ENCODE measurements at regions not wholly inside any gene's neighbourhood (a gene's known extent, or its start where the extent isn't known, plus 50 kb on each side); places are given as distances from the start of the nearest gene placed in this dataset.

DNA sequence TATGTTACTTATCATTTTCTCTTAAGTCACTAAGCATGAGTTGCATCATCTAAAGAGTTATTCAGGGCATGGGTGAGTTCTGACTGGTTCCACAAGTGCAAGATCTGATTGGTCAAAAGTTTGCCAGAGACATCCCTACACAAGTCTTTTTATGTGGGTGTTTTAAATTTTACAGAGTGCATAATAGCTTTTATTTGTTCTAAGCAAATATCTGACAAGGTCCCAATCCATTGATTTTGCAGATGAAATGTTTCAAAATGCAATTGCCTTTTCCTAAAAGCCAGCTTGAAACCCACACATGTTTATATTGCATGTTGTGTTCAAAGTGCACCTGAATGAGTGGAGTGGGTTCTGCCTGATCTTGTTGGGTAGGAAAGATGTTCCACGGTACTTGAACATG lies 101.7 kb upstream of the PAX6 start:
- in situ Hi-C loops (cut with MboI; ENCODE audit: low sequenced_read_pairs), result no loop called here

DNA sequence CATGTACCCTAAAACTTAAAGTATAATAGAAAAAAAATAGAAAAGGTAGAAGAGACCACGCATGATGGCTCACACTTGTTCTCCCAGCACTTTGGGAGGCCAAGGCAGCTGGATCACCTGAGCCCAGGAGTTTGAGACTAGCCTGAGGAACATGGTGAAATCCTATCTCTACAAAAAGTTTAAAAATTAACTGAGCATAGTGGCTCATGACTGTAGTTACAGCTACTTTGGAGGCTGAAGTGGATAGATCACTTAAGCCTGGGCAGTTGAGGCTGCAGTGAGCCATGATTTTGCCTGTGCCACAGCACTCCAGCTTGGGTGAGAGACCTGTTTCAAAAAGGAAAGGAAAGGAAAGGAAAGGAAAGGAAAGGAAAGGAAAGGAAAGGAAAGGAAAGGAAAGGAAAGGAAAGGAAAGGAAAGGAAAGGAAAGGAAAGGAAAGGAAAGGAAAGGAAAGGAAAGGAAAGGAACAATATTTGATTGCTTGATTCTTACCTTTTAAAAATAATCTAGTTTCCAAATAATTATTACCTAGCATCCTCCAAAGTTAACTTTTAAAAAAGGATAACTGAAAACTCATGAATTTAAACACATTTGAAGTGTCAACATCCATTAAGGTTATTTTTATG lies 99.9 kb upstream of the PAX6 start:
- in situ Hi-C loops (cut with MboI; ENCODE audit: low sequenced_read_pairs), result no loop called here

DNA sequence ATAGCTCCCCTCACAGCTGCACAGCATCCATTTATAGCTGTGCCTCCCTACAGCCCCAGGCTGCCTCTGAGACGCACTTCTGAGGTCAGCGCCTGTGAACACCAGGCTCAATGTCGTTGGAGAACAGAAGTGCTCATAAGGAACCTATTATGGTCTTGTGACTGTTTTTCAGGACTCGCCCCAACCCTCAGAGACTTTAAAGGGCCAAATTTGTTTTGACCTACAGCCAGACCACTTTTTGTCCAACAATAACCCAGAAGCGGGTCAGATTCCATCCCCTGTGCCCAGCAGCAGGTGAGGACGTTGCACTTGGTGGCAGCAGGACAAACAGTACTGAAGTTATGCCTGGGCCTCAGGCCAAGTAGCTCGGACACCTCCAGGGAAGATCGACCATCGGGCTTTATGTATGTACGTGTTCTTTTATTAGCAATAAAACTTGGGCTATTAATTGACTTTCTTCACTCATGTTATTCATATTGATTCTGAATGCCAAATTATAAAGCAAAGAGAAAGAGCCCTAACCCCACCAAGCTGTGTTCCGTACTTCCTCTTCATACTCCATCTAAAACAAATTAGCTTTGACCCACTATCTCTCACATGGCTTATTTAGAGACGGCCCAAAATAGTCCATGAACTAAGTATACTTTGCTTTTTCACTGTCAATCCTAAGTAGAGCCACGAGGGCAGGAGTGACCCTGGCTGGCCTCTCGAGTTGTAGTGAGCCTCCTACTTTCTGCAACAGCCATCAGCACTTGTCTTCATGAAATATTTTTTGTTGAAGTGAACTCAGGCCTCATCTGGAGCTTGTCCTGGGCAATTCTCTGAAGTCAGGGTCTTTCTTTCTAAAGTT lies 92.3 kb upstream of the PAX6 start:
- in situ Hi-C loops (cut with MboI; ENCODE audit: low sequenced_read_pairs), result no loop called here

DNA sequence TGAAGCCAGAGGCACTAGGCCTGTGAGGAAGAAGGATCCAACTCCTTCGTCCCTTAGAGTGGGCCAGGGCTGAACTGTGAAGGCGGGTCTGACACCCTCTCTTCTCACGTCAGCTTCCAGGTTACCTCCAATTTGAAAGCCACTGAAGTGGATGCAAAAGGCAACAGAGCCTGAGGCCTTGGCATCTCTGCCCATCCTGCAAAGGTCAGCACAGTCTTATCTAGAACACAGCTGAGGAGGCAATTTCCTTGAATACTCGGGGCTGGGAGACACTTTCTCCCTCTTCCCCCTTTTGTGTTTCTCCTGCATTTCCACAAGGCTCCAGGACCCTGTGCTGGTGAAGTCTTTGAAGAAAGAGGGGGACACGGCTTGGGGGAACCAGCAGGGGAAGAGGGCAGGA lies 91.6 kb upstream of the PAX6 start:
- in situ Hi-C loops (cut with MboI; ENCODE audit: low sequenced_read_pairs), result no loop called here

DNA sequence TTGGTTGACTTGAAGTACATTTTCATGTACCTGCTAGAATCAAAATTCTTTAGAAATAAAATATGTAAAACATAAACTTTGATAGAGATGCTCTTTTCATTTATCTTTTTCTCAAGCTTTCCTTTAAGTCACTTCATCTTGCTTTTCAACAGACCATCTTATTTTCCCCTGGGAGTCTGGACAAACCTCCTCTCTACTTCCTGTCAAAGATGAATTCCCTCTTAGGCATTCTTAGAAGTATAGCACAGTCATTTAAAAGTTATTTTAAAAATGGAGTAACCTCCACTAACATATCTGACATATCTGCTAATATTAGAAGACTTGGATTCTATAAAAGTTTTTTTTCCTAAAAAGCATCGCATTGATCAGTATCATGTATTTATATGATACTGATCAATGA lies 84.8 kb upstream of the PAX6 start:
- in situ Hi-C loops (cut with MboI; ENCODE audit: low sequenced_read_pairs), result no loop called here

DNA sequence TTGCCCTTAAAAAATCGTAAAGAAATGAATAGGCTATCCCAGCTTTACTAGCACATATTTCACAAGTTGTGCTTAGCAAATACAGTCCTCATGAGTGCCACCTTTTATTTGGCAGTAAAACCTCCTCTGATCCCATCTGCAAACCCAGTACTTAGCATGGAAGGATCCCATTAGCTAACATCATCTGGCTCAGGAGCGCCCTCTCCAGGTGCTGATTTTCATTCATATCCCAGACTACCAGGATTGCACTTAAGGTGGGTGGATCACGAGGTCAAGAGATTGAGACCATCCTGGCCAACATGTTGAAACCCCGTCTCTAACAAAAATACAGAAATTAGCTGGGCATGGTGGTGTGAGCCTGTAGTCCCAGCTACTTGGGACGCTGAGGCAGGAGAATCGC lies 76.1 kb upstream of the PAX6 start:
- in situ Hi-C loops (cut with MboI; ENCODE audit: low sequenced_read_pairs), result no loop called here

DNA sequence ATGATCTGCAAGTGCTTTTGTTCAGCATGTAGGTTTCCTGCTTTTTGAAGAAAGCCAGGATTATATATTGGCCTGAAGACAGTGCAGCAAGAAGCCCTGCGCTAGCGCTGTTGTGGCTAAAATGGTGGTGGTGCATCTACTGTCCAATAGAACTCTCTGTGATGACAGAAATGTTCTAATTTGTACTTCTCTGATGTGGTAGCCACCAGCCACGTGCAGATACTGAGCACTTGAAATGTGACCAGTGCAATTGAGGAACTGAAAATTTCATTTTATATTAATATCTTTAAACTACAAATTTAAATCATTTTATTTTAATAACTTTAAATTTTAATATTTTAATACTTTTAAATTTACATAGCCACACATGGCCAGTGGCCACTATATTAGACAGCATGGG lies 73.0 kb upstream of the PAX6 start:
- in situ Hi-C loops (cut with MboI; ENCODE audit: low sequenced_read_pairs), result no loop called here

DNA sequence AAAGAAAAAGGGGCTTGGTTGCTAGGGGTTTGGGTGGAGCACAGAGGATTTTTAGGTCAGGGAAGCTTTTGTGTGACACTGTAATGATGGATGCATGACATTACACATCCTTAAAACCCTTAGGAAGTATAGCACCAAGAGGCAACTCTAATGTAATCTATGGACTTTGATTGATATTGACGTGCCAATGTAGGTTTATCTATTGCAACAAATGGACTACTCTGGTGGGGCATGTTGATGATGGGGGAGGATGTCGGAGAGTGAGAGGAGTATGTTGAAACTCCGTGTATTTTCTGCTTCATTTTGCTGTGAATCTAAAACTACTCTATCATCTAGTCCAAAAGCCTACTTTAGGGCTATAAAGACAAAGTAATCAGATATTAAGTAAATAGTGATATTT lies 72.3 kb upstream of the PAX6 start:
- in situ Hi-C loops (cut with MboI; ENCODE audit: low sequenced_read_pairs), result no loop called here

DNA sequence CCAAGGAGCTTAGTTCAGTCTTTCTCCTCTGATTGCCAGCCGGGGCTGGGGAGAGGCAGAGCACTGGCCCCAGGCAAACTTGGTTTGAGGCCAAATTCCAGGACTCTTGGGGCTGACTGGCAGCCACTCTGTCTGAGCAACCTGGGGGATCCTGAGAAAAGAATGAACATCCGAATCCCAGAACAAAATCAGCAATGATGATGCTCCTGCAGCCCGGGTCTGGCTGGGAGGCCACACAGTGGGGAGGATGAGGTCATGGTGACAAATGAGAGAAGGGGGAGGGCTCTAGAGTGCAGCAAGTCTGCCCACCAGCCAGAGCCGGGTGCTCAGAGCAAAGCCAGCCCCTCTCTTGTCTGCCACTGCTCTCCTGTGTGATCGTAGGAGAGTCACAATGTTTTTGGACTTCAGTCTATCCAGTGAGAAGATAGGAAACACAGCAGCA lies 71.8 kb upstream of the PAX6 start:
- in situ Hi-C loops (cut with MboI; ENCODE audit: low sequenced_read_pairs), result no loop called here

DNA sequence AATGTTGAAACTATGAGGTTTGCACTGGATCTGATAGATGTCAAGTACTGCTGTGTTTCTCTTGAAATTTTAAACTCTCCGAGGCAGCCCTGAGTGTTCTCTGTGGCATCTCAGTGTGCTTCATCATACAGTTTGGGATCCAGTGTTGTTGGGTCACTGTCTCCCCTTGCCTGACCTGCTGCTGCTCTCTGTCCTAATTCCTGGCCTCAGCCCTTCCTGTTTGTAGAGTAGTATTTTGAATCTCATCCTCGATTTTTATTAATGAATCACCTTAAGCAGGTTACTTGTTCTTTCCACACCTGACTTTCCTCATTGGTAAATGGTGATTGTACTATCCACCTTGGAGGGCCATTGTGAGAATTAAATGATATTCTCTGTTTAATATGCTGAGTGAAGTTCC lies 70.7 kb upstream of the PAX6 start:
- in situ Hi-C loops (cut with MboI; ENCODE audit: low sequenced_read_pairs), result no loop called here

DNA sequence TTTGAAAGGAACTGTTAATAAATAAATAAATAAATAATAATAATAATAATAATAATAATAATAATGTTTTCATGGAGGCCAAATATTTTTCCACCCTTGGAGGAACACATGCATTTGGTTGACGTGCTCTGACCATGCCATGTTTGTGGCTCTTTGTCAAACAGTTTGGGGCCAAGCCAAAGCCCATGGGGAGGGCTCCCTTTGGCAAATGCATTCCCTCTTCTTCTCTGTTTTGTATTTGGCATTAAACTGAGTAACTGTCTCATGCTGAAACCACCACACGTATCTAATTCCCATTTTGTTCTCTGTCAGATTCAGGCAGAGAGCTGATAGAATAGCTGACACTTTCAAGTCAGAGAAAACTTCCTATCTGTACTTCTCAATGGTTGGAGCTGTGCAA lies 68.6 kb upstream of the PAX6 start:
- in situ Hi-C loops (cut with MboI; ENCODE audit: low sequenced_read_pairs), result no loop called here

DNA sequence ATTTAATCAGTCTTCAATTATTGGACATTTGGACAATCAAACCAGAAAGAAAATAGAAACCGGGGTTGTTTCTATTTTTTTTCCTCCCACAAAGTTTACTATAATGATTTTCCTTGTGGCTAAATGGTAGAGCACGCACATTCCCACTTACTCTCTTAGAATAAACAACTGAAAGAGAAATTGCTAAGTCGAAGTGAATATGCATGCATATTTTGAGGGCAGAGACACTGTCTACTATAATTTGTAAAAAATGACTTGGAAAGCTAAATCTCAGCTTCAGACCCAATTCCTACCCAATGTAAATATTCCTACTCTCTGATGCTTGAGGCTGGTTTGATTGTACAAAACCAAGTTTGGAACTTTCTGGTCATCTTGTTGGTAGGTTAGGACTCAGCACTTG lies 66.7 kb upstream of the PAX6 start:
- in situ Hi-C loops (cut with MboI; ENCODE audit: low sequenced_read_pairs), result no loop called here

DNA sequence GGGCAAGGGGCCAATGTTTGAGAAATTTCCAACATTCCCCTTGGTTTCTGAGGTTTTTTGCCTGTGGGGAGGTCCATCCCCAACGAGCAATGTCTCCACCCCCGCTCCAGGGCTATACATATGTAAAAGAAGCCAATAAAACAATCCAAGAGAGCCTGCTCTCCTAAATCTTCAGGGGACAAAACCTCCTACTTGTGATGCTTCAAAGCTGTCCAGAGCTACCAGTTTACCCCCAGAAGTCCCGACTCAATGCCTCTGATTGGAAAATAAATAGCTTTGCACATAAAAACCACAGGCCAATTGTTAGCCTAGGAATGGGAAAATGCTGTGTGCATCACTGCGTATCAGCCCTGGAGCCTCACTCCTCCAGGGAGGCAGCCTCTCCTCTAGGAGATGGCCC lies 66.0 kb upstream of the PAX6 start:
- in situ Hi-C loops (cut with MboI; ENCODE audit: low sequenced_read_pairs), result no loop called here

DNA sequence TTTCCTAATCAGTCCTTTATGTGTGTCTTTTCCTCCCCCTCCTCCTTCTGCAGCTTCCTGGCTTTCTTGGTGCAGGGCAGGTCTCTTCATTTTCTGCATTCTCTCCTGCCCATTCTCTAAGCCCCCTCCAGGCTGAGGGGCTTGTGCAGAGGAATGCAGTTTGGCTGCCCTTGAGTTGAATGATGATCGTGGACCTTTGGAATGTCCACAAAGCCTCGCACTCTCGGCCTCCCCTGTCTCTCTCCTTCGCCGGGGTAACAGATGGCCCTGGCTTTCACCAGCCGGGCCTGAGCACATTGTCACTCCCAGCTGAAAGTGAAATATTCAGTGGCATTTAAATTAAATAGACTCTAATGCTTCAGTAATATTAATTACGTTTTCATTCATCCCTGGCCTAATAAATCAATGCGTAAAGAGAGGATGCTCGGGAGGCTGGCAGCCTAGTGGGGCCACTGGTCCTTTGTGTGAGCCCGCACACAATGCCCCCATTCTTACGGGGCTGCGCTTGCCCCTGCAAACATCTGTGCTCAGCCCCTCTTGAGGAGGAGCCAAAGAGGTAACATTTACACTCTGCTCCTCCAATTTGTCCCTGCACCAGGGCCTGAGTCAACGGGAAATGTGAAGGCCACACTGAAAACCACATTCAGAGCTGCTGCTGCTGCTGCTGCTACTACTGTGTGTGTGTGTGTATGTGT lies 64.9 kb upstream of the PAX6 start:
- in situ Hi-C loops (cut with MboI; ENCODE audit: low sequenced_read_pairs), result no loop called here

DNA sequence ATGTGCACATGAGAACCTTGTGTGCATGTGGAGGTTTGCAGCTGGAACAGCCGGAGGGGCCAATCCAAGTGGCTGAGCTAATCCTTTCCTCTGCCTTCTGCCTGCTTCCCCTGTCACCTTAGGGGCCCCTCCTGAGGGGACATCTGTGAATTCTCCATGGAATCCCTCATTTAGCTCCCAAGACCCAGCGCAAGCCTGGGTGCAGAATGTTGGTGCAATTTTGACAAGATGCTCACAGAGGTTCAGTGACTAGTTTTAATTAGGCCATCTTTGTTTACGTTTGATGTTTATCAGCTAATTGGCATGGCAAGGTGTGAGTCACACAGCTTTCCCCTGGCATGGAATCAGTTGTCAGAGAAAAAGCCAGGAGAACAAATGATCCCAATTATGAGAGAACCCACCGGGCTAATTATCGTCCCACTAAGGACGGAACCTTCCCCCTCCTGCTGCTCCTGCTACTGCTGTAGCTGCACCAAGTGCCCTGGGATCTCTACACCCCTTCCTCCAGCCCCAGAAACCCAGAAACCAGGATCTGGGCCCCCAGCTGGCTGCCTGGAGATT lies 63.6 kb upstream of the PAX6 start:
- in situ Hi-C loops (cut with MboI; ENCODE audit: low sequenced_read_pairs), result loop anchor here (25.0 kb wide), 2 partner anchors 288 to 487 kb away; no protein-coding TSS in a partner anchor

DNA sequence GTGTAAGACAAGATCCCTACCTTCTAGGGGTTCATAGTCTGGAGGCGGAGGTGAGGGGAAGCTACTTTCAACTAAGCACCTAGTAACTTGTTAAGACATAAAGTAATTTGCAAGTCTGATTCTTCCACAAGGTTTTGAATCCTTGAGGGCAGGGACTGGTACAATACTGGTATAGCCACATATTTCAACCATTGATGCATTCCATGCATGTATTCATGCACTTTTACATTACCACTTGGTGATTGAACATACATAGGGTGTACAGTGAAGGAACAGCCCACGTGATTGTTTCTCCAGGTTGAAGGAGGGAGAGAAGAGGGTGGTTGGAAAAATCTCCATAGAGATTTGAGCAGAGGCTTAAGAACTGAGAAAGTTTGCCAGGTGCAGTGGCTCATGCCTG lies 62.0 kb upstream of the PAX6 start:
- in situ Hi-C loops (cut with MboI; ENCODE audit: low sequenced_read_pairs), result loop anchor here (25.0 kb wide), 2 partner anchors 289 to 486 kb away; no protein-coding TSS in a partner anchor

DNA sequence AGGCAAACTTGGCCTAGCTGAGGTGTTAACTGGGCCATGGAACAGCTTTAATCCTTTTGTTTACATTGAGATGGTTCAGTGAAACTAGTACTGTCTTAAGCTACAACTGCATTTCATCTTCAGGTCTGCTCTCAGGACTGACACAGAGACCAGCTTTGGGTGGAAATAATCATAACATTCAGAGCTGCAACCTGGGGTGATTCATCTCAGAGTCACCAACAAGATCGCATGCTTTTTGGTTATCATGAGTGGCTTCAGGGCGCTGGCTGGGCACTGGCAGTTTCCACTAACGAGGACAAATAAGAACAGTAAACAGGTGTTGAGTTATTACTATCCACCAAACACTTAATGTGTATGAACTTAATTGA lies 60.9 kb upstream of the PAX6 start:
- in situ Hi-C loops (cut with MboI; ENCODE audit: low sequenced_read_pairs), result loop anchor here (25.0 kb wide), 2 partner anchors 290 to 485 kb away; no protein-coding TSS in a partner anchor

DNA sequence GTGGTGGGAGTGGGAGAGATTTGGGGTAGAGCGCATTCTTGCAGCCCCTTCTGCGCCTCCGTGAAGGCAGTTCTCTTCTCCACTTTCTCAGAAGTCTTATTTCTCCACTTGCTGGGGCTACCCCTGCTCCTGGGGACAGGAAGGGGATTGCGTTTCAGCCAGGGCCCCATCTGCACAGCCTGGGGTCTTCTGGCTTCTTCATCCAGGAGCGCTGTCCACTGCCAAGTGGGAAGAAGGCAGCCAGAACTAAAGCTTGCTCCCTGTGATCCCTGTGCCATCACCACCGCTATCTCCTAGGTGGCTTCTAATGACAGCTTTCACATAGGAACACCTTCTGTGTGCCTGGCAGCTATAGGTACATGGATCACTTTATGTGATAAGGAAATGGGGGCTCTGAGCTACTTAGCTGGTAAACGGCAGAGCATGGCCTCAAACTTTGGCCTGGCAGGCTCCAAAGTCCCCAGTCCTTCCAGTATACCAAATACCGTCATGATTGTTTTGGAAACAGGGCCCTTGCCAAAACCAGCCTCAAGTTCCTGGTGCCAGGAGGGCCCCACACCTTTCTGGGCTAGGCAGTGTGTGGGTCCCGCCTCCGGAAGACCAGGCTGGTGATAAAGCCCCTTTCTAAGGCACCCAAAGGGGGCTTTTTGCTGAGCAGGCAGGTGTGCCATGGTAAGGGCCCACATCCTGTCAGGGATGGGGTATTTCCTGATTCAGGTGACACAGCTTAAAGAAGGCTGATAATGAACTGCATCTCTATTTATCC lies 60.4 kb upstream of the PAX6 start:
- in situ Hi-C loops (cut with MboI; ENCODE audit: low sequenced_read_pairs), result loop anchor here (25.0 kb wide), 2 partner anchors 291 to 484 kb away; no protein-coding TSS in a partner anchor

DNA sequence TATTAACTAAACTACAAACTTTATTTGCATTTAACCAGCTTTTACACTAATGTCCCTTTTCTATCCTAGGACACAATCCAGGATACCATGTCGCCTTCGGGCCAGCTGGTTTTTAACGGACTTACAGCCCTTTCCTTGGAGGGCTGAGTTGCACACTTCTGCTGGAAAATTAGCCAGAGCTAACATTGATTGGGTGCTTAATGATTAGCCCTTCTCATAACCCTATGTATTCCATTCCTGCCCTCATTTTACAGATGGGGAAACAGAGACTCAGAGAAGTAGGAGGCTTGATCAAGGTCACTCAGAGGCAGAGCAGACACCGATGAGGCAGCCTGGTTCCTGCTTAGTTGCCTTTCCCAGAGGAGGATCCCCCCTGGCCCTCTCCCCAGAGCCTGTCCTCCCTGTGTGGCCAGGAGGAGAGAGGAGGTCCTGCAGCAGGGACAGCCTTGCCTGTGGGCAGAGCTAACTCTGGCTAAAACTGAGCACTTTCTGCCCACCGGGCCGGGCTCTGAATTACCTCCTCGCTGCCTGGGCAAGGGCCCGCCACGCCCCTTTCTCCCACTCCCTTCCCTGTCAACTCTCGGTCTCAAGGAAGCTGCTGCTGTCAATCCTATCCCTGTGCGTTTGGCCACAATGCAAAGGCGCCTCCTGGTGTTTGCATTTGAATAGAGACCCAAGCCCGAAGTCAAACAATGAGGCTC lies 59.6 kb upstream of the PAX6 start:
- in situ Hi-C loops (cut with MboI; ENCODE audit: low sequenced_read_pairs), result loop anchor here (25.0 kb wide), 2 partner anchors 292 to 483 kb away; no protein-coding TSS in a partner anchor

DNA sequence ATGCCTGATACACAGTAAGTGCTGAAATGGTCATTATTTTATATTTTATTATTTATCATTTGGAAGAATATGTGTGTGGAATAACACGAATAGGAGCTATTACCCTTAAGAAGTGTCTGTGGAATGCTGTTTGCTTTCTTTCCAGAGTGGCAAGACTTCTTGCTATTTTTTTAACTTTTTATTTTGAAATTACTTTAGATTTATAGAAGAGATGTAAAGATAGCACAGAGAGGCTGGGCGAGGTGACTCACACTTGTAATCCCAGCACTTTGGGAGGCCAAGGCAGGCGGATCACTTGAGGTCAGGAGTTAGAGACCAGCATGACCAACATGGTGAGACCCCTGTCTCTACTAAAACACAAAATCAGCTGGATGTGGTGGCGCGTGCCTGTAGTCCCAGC lies 58.9 kb upstream of the PAX6 start:
- in situ Hi-C loops (cut with MboI; ENCODE audit: low sequenced_read_pairs), result loop anchor here (25.0 kb wide), 2 partner anchors 292 to 483 kb away; no protein-coding TSS in a partner anchor
